HG03108 (cell line): ENCODE measurements at regions not wholly inside any gene's neighbourhood (a gene's known extent, or its start where the extent isn't known, plus 50 kb on each side); places are given as distances from the start of the nearest gene placed in this dataset.

ENCODE experiments used
- ATAC-seq: cut with Tn5 transposase; IDR thresholded peaks from one replicate; pipeline ENCODE4 v1.9.1; 2021; ENCODE audit warnings: moderate library complexity; ENCODE audit not compliant: unreplicated experiment

DNA sequence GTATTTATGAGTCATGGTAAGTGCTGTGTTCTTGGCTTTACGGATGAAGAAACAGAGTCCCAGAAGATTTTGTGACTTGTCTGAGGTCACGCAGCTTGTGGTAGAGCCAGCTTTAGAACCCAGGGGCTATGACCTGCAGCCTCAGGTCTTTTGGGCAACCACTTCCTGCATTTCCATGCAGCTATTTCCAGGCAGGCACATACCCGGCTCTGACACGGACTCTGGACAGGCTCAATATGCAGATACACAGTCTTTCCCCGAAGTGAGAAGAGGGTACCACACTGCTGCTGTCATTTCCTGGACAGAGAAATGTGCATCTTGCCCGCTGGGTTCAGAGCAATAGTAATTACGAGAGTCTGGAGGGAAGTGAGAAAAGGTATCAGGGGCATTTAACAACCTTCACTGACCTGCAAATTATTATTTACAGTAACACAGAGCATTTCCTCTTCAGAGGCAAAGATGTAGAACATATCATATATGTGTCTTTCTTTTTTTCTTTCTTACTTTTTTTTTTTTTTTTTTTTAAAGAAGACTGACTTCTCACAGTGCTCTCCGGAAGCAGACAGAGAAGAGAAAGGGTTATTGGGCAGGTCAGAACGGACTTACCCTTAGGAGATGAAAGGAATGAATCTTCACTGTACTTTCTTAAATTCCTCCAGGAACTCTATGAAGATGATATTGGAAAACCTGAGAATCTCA is 185.1 kb downstream of the CLIC5 start:
- ATAC-seq, result peak; percentile 96

DNA sequence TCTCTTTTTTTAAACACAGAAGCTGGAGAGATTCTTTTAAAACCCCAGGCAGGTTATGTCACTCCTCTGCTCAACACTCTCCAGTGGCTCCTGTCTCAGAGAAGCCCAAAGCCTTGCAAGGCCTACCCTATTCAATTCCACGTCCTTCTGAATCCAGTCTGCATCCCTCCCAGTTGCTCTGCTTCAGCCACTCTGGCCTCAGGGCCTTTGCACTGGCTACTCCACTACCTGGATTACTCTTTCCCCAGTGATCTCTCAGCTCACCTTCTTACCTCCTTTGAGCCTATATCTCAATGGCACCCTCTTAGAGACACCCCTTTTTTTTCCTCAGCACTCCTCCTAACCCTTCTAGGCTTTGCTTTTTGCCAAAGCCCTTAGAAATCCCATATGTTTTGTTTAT is 185.8 kb downstream of the CLIC5 start:
- ATAC-seq, result no peak

DNA sequence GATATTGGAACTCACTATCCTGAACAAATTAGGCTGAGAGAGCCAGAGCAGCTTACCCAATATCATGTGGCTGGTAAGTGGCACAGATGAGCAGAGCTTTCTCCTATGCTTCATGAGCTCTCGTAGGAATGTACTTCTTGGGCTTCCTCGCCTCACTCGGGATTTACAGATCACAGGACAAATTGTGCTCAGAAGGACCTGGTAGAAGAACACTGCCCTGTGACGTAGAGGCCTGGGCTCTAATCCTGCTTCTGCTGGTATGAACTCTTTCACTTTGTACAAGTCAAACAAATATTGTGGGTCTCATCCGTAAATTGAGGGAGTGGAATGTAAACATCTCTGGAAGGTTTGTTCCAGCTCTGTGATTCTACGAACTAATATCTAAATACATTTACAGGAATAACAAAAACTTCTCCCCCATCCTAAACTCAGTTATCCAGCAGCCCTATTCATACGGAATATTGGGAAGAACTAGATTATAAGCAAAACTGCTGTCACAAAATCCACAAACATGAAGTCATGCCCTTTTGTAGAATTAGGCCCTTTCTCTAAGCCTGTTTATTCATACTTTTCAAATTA is 187.6 kb downstream of the CLIC5 start:
- no peak for ATAC-seq

DNA sequence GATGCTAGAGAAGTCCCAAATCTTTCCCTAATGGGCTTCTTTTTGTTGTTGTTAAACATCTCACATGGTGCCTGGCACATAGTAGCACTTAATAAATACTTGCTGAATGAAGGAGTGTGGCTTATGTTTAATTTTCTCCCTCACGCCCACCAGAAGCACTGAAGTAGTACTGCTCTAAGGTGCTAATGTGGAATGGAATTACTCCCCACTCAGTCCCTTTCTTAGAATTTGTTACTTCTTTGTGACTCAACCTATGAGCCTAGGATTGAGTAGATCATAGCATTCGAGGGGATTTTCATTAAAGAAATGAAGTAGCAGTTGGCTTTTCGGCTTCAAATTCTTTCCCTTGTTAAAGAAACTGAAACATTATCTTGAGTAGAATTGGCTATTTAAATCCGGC is 192.8 kb downstream of the CLIC5 start:
- no peak for ATAC-seq

DNA sequence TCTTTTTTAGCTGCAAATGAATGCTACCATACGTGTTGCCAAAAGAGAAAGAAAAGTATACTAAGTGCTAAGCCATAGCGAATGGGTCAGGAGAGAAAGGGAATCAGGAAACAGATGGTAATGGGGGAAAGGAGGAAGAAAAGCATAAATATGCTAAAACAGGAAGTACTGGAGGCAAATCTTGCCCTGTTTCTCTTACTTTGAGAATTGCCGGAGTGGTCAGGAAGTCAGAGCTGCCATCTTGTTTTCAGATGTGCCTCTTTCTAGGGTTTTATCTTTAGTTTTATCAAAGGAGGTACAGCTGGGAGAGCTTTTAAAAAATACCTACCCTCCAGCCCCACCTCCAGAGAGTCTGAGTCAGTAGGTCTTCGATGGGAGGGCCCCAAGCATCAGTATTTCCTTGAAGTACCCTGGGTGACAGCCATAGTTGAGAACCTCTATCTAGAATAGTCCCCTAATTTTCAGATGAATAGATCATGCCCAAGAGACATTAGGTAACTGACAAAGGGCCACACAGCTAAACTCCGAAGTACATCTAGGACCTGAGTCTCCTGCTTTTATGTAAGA is 193.3 kb downstream of the CLIC5 start:
- ATAC-seq, result no peak

DNA sequence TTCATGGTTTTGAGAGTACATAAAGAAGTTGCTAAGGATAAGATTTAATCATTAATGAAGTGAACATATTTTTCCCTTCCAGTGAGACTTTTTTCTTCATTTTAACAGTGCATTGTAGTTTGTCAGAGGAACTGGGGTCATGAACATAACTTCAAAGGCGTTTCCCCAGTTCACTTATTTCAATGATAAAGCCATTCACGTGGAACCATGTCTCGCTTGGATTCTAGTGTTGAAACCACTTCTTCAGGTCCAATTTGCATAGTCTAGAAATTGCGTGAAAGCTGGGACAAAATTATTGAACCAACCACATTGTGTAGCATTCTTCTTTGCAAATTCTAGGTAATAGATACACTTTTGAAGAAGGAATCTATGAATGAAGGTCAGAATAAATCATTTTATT is 197.0 kb downstream of the CLIC5 start:
- ATAC-seq, result no peak

DNA sequence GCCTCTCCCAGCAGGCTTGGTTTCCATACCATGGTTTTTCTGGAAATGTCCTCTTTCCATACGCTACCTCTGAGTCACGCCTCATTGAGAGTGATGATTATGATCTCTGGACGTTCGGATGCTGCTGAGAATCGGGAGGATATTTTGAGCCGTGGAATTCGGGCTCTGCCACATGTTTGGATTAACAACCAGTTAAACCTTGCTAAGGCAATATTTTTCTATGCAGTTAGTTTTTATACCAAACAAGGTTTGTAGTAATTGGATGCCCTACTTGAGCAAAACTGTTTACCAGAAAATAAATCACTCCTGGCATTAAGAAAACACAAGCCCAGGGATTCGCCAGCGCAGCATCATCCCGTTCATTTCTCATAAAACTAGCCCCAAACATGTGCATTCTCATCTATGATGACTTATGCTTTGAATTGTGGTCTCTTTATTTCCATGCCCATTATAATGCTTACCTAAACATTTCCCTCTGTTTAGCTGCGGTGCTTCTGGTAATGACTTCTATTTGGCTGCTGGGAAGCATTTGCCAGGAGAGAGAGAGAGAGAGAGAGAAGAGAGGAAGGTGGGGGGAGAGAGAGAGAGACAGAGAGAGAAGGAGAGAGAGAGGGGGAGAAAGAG is 198.9 kb downstream of the CLIC5 start:
- ATAC-seq, result no peak

DNA sequence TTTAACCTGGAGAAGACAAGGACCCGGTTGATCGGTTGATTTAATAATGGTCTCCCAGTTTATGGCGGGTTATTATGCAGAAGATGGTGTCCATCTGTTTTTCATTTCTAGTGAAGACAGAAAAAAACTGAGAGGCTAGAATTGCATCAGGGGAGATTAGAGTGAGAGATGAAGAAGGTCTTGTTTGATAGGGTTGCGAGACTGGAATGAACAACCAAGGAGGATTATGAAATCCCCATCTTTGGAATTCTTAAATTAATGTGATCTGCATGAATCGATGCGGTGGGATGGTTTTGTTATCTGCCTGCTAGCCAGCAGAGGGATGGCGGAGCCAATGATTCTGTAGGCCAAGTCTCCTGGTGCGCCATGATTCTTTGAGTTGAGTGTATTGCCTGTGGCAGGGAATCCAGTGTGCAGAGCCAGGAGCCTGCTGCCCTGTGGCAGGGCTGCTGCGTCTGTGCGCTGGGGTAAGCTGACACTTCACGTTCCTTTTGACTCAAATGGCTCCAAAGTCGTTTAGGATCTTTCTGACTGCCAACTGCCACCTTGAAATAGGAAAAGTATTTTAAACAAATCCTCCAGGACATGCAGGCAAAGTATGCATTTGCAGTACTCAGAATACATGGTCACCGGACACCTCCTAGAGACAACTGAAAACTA is 200.1 kb downstream of the CLIC5 start:
- ATAC-seq, result no peak

DNA sequence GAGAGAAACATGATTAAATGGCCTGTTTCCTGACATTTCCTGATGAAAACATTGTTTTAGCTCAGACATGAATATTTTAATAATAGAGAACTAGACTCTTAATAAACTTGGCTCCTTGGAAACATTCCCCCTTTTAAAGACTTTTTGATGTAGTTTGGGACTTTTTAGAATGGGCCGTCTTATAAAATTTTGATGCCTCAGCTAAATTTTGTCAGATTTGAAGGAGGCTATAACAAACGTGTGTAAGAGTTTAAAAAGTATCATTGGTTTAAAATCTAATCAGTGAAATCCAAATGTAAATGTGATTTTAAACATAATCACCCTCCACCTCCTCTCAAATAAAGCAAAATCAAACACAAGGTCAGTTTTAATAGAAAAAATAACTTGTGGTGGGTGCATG is 200.9 kb downstream of the CLIC5 start:
- ATAC-seq, result no peak

DNA sequence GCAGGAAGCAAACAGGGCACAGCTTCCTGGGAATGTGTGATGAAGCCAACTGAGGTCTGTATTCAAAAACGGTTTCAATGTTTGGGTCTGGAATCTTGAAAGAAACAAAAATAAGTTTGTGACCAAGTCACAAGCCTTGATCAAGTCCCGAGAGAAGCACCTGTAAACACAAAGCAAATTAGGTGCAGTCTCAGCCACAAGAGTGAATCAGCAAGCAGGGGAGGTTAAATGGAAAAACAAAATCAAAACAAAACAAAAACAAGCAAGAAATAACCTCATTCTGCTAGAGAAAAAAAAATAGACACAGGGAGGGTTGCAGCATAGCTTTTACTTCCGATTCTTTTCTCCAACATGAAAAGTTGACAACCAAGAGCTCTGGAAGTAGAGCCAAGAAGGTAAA is 201.7 kb downstream of the CLIC5 start:
- ATAC-seq, result no peak

DNA sequence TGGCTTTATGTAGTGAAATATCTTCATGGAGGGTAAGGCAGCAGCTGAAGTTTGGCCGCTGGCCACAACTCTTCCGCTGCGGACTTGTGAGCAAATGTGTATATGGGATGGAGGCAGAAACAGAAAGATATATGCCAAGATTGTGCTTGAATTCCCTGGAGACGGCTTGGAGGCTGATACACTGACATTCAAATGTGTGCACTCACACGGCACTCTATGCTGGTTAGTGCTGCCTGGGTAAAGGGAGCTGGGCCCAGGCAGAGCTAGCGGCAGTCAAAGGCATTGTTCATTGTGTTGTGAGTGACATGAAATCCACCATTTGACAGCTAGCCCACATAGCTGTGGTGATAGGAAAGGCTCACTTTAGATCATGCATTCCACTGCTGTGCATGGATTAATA is 202.7 kb downstream of the CLIC5 start:
- no peak for ATAC-seq

DNA sequence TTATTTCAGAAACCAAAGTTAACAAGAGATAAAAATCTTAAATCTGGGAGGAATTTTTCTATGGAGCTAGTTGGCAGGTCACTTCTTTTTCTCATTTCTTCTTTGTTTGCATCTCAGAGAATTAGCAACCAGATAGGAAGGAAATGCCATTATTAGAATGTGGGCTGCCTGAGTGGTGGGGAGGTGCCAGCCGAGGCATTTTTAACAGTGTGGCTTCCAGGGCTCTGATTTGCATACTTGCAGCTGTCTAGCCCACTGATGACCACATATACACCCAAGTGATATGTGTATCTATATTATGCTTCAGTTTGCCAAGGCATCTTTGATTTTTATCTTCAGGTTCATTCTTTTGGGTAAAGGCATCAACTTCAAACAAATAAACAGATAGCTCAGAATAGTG is 206.7 kb downstream of the CLIC5 start:
- no peak for ATAC-seq

DNA sequence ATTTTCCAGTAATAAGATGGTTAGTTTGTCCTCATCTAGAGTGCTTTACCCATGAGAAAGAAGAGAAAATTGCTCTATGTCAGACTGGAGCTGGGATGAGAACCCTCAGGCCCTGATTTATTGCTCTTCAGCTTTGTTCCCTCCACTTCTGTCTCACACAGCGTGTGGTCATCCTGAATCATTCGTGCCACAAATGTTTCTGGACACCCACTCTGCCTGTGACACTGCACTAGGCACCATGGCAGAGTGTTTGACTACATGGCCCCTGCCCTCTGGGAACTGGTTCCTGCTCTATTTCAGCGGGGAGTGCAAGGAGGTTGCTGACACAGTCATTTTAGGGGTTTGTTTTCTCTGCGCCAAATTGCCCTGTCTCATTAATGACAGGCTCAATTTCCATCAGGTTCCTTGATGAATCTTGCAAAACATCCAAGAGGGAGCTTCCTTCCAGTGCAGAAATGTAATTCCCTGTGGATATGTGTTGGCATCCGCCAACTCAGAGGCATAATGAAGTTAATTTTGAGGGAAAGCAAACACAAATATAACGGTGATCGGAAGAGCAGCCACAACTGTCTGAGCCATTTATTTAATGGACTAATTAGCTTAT is 207.5 kb downstream of the CLIC5 start:
- ATAC-seq, result no peak

DNA sequence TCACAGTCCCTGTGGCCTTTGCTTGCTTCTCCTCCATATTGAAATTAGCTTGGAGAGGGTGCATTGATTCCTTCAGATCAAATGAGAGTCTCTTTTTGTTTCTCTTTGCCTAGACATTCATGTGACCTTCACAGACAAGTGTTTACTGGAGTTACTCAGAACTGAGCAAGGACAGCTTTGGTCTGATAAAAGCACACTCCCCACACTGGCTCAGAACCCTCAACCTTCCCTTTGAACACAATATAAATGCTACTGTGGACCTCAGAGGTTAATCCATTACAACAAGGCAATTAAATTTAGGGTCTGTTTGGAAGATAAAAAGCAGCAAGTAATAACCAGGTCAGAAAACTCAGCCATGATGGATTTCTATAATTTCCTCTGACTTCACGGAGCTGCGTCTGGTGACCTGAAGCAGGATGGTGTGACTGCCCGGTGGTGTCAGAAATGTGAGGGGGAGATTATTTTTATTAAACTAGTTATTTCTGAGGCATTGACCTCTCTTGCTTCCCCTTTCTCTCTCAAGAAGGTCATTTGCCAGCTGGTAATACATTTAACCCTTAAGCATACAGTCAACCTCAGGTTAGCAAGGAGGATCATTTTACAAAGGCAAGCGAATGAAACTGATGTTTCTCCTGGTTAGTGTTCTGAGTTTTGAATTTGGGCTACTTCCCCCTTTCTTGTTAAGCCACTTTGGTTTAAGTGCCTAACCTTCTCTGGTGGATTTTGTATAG is 208.2 kb downstream of the CLIC5 start:
- ATAC-seq, result no peak

DNA sequence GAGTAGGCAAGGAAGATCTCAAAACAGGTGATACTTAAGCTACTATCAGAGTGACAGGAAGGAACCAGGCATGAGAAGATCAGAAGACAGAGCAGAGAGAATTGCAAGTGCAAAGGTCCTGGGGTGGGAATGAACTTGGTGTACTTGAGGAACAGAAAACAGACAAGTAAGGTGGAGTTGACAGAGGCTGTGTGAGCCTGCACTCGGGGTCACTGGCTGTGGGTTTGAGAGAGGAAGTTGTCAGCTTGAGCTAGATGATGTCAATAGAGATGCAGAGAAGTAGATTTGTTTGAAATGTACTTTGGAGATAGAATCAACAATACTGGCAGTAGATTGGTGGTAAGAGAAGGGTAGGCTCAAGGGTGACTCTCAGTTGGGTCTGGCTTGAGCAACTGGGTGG is 209.5 kb downstream of the CLIC5 start:
- ATAC-seq, result no peak

DNA sequence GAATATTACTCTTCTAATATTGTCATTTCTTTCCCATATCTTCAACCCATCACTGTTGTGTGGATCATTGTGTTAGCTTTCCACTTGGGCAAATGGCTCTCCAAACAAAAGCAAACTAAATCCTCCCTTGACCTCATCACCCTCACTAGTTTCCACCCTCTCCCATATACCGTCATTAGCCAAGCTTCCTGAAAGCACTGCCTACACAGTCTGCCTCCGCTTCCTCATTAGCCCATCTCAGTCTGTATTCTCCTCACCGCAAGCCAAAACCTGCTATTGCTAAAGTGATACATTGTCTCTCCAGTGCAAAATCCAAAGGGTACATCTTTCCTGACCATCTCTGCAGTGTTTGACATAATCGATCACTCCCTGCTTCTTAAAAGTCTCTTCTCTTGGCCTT is 212.6 kb downstream of the CLIC5 start:
- ATAC-seq, result no peak

DNA sequence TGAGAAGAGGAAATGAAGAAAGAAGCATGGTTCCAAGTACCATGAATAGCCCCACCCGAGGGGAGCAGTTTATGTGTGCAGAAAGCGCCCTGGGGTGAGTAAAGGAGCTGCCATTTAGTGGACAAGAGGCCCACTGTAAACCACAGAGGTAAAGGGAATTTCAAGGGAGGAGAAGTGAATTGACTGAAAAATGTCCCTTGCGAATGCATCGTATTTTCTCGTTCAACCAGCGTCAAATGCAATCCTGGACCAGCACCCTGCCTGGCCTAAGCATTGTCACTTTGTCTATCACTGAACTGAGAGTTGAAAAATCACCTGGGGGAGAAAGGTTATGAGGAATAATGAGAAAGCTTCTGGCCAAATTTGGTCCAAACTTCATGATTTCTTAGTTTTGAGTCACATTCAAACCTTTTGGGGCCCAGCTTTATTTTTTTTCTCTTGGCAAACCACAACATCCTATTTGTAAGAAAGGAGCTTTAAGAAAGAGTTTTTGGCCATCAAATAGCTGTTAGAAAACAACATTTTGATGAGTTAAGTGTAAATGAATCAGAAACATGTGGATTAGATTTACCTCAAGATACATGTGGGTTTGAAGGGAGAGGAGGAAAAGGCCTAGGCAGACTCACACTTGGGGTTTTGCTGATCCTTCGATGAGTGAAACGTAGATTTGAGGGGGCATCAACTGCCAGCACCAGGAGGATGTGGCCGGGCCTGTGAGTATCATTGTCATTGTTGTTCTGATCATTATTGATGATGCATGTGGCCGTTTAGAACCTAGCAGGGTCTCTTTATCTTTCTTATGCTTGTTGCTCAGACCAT is 214.0 kb downstream of the CLIC5 start:
- no peak for ATAC-seq

DNA sequence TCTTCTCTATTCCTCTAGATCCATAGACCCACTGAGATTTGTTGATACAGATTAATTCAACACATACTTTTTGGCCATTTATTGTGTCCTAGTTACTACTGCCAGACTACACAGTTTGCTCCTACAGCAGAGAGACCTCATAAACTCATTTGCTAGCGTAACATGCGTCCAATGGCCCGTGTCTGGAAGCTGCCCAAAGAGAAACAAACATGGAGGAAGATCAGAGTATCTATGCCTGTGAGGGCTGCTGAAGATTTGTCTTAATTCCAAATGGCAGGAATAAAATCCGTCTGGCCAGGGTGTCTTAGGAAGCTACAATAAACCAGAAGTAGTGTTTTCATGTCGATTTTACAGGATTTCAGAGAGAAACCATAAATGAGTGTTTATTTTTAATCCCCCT is 214.7 kb downstream of the CLIC5 start:
- no peak for ATAC-seq

DNA sequence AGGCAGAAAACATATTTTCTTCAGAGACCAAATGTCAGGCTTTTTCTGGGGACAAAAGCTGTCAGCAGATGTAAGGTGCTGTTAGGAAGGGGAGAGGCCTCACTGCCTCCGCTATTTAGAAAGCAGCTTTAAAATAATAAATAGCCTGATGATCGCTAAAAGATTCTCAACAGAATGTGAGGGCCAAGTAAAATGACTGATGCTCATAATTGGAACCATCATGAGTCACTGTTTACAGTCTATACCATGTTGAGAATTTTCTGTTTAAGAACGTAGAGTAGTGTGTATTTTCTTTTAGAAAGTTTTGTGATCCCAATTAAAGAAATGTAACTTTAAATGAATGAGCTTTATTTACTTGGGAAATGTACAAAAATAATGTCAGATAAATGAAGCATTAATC is 220.0 kb downstream of the CLIC5 start:
- no peak for ATAC-seq

DNA sequence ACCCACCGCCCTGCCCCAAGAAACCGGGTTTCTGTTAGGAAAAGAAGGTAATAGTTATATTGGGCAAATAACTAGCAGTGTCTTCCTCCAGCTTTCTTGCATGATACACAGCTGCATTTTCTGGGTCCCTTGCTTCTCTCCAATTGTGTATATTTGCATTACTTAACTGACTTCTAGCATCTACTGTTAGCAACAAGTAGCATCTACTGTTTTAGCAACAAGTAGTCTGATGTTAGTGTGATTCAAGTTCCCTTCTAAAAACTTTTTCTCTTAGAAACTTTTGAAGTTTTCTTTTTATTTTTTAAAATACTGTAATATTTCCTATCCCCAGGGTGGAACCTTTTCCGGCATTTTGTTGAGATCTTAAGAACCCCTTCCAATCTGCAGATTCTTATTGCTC is 221.2 kb downstream of the CLIC5 start:
- ATAC-seq, result no peak
